ENCODE measurements at regions not wholly inside any gene's neighbourhood (a gene's known extent, or its start where the extent isn't known, plus 50 kb on each side); places are given as distances from the start of the nearest gene placed in this dataset.

DNA sequence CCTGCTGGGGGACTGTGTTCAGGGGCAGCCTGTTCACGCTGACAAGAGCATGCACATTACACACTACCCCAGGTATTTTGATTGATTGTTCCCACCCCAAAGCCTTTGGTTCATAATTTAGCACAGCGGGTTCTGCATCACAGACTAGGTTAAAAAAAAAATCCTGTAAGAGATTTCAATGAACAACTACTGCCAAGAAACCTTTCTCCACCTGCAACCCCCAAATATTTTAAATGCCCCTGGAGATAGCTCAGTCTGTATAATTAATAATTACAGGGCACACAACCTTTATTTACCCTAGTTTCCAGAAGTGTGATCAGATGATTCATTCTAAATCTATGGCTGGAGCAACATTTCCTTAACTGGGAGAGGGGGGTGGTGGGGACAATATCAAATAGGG, 87.6 kb downstream of the NR2F2 start:
- H3K4me3 ChIP-seq (replicated peaks in 1 of 2; ENCODE audit: low read depth in 2 of 2, low read length in 2 of 2): no peak overlapping the region
- no peak for DNase-seq (ENCODE audit: low read depth in 2 of 2)

GRCh38 chr15:96421178-96421601, 90.7 kb downstream of the NR2F2 start:
- H3K4me3 ChIP-seq (replicated peaks in 1 of 2; ENCODE audit: low read depth in 2 of 2, low read length in 2 of 2): no peak overlapping the region
- peak in 1 of 2 donors; percentile 53 for DNase-seq (ENCODE audit: low read depth in 2 of 2)
- TF ChIP-seq, protein P1, sequence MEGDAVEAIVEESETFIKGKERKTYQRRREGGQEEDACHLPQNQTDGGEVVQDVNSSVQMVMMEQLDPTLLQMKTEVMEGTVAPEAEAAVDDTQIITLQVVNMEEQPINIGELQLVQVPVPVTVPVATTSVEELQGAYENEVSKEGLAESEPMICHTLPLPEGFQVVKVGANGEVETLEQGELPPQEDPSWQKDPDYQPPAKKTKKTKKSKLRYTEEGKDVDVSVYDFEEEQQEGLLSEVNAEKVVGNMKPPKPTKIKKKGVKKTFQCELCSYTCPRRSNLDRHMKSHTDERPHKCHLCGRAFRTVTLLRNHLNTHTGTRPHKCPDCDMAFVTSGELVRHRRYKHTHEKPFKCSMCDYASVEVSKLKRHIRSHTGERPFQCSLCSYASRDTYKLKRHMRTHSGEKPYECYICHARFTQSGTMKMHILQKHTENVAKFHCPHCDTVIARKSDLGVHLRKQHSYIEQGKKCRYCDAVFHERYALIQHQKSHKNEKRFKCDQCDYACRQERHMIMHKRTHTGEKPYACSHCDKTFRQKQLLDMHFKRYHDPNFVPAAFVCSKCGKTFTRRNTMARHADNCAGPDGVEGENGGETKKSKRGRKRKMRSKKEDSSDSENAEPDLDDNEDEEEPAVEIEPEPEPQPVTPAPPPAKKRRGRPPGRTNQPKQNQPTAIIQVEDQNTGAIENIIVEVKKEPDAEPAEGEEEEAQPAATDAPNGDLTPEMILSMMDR (IDR thresholded peaks at IDR 0.05; ENCODE audit: low read depth, low read length): no peak

More for the DNA sequence above, 87.6 kb downstream of the NR2F2 start:
- TF ChIP-seq, protein P1 (IDR thresholded peaks at IDR 0.05; ENCODE audit: low read depth, low read length): no peak

GRCh38 chr15:96422125-96422524, 91.6 kb downstream of the NR2F2 start:
- TF ChIP-seq, protein P1 (IDR thresholded peaks at IDR 0.05; ENCODE audit: low read depth, low read length): no peak
- DNase-seq (ENCODE audit: low read depth in 2 of 2): no peak
- no peak overlapping the region for H3K4me3 ChIP-seq (replicated peaks in 1 of 2; ENCODE audit: low read depth in 2 of 2, low read length in 2 of 2)

DNA sequence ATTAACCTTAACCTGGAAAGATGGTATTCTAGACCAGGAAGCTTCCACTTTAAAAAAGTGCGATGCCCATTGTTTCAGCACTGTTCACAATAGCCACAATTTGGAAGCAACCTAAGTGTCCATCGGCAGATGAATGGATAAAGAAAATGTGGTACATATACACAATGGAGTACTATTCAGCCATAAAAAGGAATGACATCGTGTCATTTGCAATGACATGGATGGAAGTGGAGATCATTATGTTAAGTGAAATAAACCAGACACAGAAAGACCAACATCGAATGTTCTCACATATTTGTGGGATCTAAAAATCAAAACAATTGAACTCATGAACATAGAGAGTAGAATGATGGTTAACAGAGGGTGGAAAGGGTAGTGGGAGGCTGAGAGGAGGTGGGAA, 94.2 kb downstream of the NR2F2 start:
- no peak overlapping the region for H3K4me3 ChIP-seq (replicated peaks in 1 of 2; ENCODE audit: low read depth in 2 of 2, low read length in 2 of 2)
- DNase-seq (ENCODE audit: low read depth in 2 of 2): no peak
- TF ChIP-seq, protein P1 (IDR thresholded peaks at IDR 0.05; ENCODE audit: low read depth, low read length): no peak

- TF ChIP-seq, protein P1 (IDR thresholded peaks at IDR 0.05; ENCODE audit: low read depth, low read length): no peak
- H3K4me3 ChIP-seq (replicated peaks in 1 of 2; ENCODE audit: low read depth in 2 of 2, low read length in 2 of 2): no peak overlapping the region
- DNase-seq (ENCODE audit: low read depth in 2 of 2): peak; percentile 92 to 95
These were observed 98.2 kb downstream of the NR2F2 start for GRCh38 chr15:96428742-96429141.

DNA sequence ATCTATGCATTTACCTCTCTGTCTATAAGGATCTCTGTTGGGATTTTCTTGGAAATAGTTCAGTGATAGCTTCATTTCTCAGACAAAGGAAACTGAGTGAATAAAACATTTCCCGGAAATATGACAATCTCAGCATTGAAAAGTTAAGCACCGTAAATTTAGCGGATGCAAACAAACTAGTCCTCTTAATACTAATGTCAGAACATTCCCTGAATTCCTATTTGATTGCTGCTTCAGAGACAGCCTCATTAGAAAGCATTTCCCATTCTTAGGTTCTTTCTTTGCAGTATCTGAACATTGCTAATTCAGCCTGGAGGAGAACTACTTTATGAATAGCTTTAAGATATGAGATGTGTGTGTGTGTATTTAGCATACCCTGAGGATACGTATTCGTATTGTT, 101.3 kb downstream of the NR2F2 start:
- DNase-seq (ENCODE audit: low read depth in 2 of 2): no peak
- TF ChIP-seq, protein P1 (IDR thresholded peaks at IDR 0.05; ENCODE audit: low read depth, low read length): no peak
- H3K4me3 ChIP-seq (replicated peaks in 1 of 2; ENCODE audit: low read depth in 2 of 2, low read length in 2 of 2): no peak overlapping the region

DNA sequence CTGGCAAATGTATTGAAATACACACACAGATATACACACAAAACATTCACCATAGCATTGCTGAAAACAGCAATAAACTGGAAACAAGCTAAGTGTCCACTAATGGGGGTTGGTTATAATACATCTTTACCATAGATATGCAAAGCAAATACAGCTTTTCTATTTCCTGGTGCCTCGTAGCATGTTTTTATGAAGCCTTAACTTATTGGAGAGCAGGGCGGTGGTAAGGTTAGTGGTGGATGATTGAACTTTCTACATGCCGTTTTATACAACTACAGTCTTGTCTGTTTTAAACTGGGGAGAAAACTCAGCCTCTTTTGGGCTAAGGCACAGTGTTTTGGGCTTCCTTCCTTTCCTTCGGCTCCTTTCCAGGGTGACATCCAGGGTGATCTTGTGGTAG, 104.5 kb downstream of the NR2F2 start:
- TF ChIP-seq, protein P1 (IDR thresholded peaks at IDR 0.05; ENCODE audit: low read depth, low read length): no peak
- H3K4me3 ChIP-seq (replicated peaks in 1 of 2; ENCODE audit: low read depth in 2 of 2, low read length in 2 of 2): no peak overlapping the region
- DNase-seq (ENCODE audit: low read depth in 2 of 2): no peak

Measured in cardiac fibroblast (primary cell).